ENCODE measurements at regions not wholly inside any gene's neighbourhood (a gene's known extent, or its start where the extent isn't known, plus 50 kb on each side); places are given as distances from the start of the nearest gene placed in this dataset.

DNA sequence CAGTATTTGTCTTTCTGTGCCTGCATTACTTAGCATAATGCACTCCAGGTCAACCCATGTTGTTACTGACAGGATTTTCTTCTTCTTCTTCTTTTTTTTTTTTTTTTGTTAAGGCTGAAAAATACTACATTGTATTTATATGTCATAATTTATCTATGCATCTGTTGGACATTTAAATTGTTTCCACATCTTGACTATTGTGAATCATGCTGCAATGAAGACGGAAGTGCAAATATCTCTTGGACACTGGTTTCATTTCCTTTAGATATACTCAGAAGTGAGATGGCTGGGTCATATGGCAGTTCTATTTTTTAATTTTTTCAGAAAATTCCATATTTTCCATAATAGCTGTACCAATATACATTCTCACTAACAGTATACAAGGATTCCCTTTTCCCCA is 272.7 kb upstream of the PMFBP1 start:
- Histone ChIP-seq H4K5ac (ENCODE audit: insufficient read length, low read depth, low read length) (no peak overlapping the region), H3K56ac (replicated peaks; ENCODE audit: insufficient read length, low read depth, low read length) (no peak overlapping the region), H3K4me2 (ENCODE audit: insufficient read depth in 1 of 2, low read depth in 2 of 2, low read length in 2 of 2) (no peak overlapping the region), H3K27me3 (replicated peaks in 1 of 4; ENCODE audit: control insufficient read depth in 3 of 4, extremely low read depth in 1 of 4, insufficient read depth in 3 of 4, low read length in 3 of 4) (no peaks in the 10 kb centered on the region), H3K9me3 (ENCODE audit: insufficient read depth in 2 of 2, low read depth in 1 of 2, low read length in 1 of 2) (peaks cover 0 to 7% of the 10 kb centered on the region in 2 experiments; a peak in 2 of 4 replicates), H3K27ac (ENCODE audit: low read depth, low read length) (no peak overlapping the region), H2BK5ac (ENCODE audit: low read depth, low read length) (no peak overlapping the region), H2BK20ac (ENCODE audit: low read length) (no peak overlapping the region), H3K4me1 (replicated peaks in 1 of 4; ENCODE audit: control insufficient read depth in 3 of 4, insufficient read depth in 4 of 4, low read length in 3 of 4) (no peaks in the 10 kb centered on the region), H4K8ac (ENCODE audit: extremely low read depth, insufficient read depth, low read length) (no peak overlapping the region), H2AK5ac (ENCODE audit: low read depth, low read length) (no peak overlapping the region), H4K20me1 (replicated peaks in 1 of 2; ENCODE audit: control insufficient read depth in 1 of 2, insufficient read depth in 2 of 2, low read length in 2 of 2) (no peaks in the 10 kb centered on the region), H3K9ac (replicated peaks in 1 of 4; ENCODE audit: extremely low read depth in 1 of 4, low read depth in 3 of 4, low read length in 3 of 4) (no peak overlapping the region), H2BK12ac (ENCODE audit: low read depth, low read length) (no peak overlapping the region), H3K36me3 (ENCODE audit: control insufficient read depth in 2 of 4, insufficient read depth in 4 of 4, low read length in 3 of 4) (no peaks in the 10 kb centered on the region), H3K23ac (ENCODE audit: insufficient read length) (no peak overlapping the region), H3K14ac (ENCODE audit: insufficient read length) (no peak overlapping the region), H3K18ac (ENCODE audit: extremely low read depth, low read length) (no peak overlapping the region), H3K4ac (replicated peaks; ENCODE audit: insufficient read length, low read depth, low read length) (no peak overlapping the region), H3K4me3 (ENCODE audit: extremely low read depth in 1 of 4, insufficient read depth in 2 of 4, low read depth in 3 of 4, low read length in 4 of 4) (no peak overlapping the region), H3K79me1 (ENCODE audit: low read depth, low read length) (no peaks in the 10 kb centered on the region), H4K91ac (replicated peaks; ENCODE audit: insufficient read length, low read length) (no peak overlapping the region), H2AFZ (ENCODE audit: low read length) (no peak overlapping the region), H2BK120ac (replicated peaks; ENCODE audit: low read depth, low read length) (no peak overlapping the region), H3K79me2 (ENCODE audit: control insufficient read depth in 1 of 2, insufficient read depth in 2 of 2, low read length in 2 of 2) (no peaks in the 10 kb centered on the region), H3K23me2 (ENCODE audit: low read depth, low read length) (no peaks in the 10 kb centered on the region), H2BK15ac (ENCODE audit: low read length) (no peak overlapping the region)
- FAIRE-seq = no peak
- WGBS, 2 experiments (ENCODE audit: extremely low coverage in 1 of 2, insufficient coverage in 1 of 2, insufficient read length in 1 of 2, insufficient replicate concordance in 2 of 2, low coverage in 1 of 2, low lambda C conversion rate in 2 of 2, missing lambda C conversion rate in 1 of 2) = 96% methylated on average over 1 of the region's 1 CpG; no CpG with 5 or more reads in 1 of the 2 experiments
- ChIA-PET POLR2A (ENCODE audit: partially characterized antibody) (no interaction called here), CTCF (ENCODE audit: partially characterized antibody) (no interaction called here)
- DNase-seq (ENCODE audit: low read depth in 1 of 2, low spot score in 2 of 2) = no peak
- no peak for TF ChIP-seq KDM4A (IDR thresholded peaks at IDR 0.05; ENCODE audit: low read depth, low read length, severe bottlenecking)
- TF ChIP-seq SRF (IDR thresholded peaks at IDR 0.05; ENCODE audit: low read depth, low read length) = no peak
- no peak for TF ChIP-seq TAF7 (optimal IDR thresholded peaks at IDR 0.05; ENCODE audit: borderline replicate concordance, low read depth, low read length)
- TF ChIP-seq TAF1 (IDR thresholded peaks at IDR 0.05; ENCODE audit: low read depth, low read length) = no peak
- TF ChIP-seq CREB1 (IDR thresholded peaks at IDR 0.05) = no peak
- no peak for TF ChIP-seq SP1 (IDR thresholded peaks at IDR 0.05; ENCODE audit: low read depth, low read length)
- TF ChIP-seq ASH2L (IDR thresholded peaks at IDR 0.05; ENCODE audit: low read length) = no peak
- TF ChIP-seq POLR2AphosphoS5 (IDR thresholded peaks at IDR 0.05; ENCODE audit: low read depth, low read length) = no peak
- no peak for TF ChIP-seq RNF2 (IDR thresholded peaks at IDR 0.05; ENCODE audit: borderline replicate concordance, low read depth, low read length, missing control alignments, poor library complexity, severe bottlenecking)
- no peak for TF ChIP-seq RFX5 (IDR thresholded peaks at IDR 0.05; ENCODE audit: borderline replicate concordance, low read depth, low read length)
- TF ChIP-seq CEBPB (IDR thresholded peaks at IDR 0.05; ENCODE audit: low read depth, low read length) = no peak
- TF ChIP-seq RXRA (IDR thresholded peaks at IDR 0.05; ENCODE audit: insufficient read depth, low read depth, low read length) = no peak
- no peak for TF ChIP-seq TCF12 (IDR thresholded peaks at IDR 0.05; ENCODE audit: low read depth, low read length)
- TF ChIP-seq CBX8 (IDR thresholded peaks at IDR 0.05; ENCODE audit: borderline replicate concordance, low read depth, low read length) = no peak
- TF ChIP-seq JUN (IDR thresholded peaks at IDR 0.05; ENCODE audit: low read depth, low read length) = no peak
